ENCODE measurements at regions not wholly inside any gene's neighbourhood (a gene's known extent, or its start where the extent isn't known, plus 50 kb on each side); places are given as distances from the start of the nearest gene placed in this dataset.

DNA sequence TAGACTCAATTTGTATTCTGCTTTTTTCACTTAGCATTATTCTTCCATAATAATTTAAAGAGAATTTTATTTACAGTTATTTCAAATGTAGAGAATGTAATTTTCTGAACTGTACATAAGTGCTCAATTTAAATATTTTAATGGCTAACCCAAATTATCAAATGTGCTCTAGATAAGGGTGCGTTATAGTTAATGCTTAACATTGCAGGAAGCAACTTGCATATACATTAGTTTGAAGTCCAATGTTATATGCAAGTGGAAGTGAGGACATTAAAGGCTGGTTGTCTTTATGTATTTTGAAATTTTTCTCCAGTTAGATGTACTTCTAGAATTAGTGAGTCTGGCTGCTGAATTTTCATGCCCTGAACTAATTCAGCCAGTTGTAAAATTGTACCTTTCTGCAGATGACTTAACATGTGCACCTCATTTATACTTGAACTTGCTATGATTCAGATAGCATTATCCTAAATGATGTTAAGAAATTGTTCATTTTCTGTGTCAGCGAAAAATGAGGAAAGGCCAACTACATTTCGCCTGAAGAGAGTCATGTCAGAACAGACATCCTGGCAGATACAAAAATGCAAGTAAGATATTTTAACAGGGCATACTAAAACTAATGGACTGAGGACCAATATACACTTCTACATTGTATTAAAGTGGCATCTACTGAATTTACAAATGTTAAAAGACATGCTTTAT is 59.2 kb upstream of the GAREM1 start:
- no peak for DNase-seq (ENCODE audit: low read depth)
- no peak overlapping the region for H3K4me3 ChIP-seq (ENCODE audit: control insufficient read depth, low read depth, low read length)
- TF ChIP-seq, protein P1, sequence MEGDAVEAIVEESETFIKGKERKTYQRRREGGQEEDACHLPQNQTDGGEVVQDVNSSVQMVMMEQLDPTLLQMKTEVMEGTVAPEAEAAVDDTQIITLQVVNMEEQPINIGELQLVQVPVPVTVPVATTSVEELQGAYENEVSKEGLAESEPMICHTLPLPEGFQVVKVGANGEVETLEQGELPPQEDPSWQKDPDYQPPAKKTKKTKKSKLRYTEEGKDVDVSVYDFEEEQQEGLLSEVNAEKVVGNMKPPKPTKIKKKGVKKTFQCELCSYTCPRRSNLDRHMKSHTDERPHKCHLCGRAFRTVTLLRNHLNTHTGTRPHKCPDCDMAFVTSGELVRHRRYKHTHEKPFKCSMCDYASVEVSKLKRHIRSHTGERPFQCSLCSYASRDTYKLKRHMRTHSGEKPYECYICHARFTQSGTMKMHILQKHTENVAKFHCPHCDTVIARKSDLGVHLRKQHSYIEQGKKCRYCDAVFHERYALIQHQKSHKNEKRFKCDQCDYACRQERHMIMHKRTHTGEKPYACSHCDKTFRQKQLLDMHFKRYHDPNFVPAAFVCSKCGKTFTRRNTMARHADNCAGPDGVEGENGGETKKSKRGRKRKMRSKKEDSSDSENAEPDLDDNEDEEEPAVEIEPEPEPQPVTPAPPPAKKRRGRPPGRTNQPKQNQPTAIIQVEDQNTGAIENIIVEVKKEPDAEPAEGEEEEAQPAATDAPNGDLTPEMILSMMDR (IDR thresholded peaks at IDR 0.05; ENCODE audit: control insufficient read depth, insufficient read depth, low read depth, low read length, missing control alignments), result no peak

DNA sequence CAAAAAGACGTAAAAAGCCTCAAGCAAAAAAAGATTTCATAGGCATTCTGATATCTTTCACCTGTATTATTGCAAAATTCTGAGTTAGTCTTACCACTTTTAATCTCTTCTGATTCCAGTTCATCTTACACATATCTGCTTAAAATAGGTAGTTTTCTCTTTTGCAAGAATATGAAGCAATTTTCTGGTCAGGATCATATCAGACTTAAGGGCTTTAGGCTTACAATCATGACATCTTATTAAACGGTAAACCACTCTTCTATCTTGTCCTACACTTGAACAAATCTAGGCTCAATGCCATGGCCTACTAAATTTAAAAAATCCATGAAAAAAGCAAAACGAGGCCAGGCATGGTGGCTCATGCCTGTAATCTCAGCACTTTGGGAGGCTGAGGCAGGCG is 50.1 kb upstream of the GAREM1 start:
- no peak for DNase-seq (ENCODE audit: low read depth)
- H3K4me3 ChIP-seq (ENCODE audit: control insufficient read depth, low read depth, low read length), result no peak overlapping the region
- TF ChIP-seq, protein P1 (IDR thresholded peaks at IDR 0.05; ENCODE audit: control insufficient read depth, insufficient read depth, low read depth, low read length, missing control alignments), result no peak
